ENCODE measurements at regions not wholly inside any gene's neighbourhood (a gene's known extent, or its start where the extent isn't known, plus 50 kb on each side); places are given as distances from the start of the nearest gene placed in this dataset.

- TF ChIP-seq, protein P1, sequence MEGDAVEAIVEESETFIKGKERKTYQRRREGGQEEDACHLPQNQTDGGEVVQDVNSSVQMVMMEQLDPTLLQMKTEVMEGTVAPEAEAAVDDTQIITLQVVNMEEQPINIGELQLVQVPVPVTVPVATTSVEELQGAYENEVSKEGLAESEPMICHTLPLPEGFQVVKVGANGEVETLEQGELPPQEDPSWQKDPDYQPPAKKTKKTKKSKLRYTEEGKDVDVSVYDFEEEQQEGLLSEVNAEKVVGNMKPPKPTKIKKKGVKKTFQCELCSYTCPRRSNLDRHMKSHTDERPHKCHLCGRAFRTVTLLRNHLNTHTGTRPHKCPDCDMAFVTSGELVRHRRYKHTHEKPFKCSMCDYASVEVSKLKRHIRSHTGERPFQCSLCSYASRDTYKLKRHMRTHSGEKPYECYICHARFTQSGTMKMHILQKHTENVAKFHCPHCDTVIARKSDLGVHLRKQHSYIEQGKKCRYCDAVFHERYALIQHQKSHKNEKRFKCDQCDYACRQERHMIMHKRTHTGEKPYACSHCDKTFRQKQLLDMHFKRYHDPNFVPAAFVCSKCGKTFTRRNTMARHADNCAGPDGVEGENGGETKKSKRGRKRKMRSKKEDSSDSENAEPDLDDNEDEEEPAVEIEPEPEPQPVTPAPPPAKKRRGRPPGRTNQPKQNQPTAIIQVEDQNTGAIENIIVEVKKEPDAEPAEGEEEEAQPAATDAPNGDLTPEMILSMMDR (IDR thresholded peaks at IDR 0.05): no peak
- TF ChIP-seq POLR2A (IDR thresholded peaks at IDR 0.05): no peak
- no peak for TF ChIP-seq POLR2AphosphoS5 (IDR thresholded peaks at IDR 0.05)
- TF ChIP-seq EP300 (IDR thresholded peaks at IDR 0.05): no peak
Measured at GRCh38 chr1:198876371-198876871, 237.6 kb downstream of the PTPRC start.

All from suprapubic skin (tissue), 4 donors.